HL-60 (cell line): ENCODE measurements at regions not wholly inside any gene's neighbourhood (a gene's known extent, or its start where the extent isn't known, plus 50 kb on each side); places are given as distances from the start of the nearest gene placed in this dataset.

Experiments
- GABPA ChIP-seq: IDR thresholded peaks from 2 replicates; pipeline ENCODE4 v1.6.1; 2012; ENCODE audit warnings: low read depth
- SPI1 ChIP-seq: IDR thresholded peaks from 2 replicates; pipeline ENCODE4 v1.6.1; 2012; ENCODE audit warnings: low read depth, mild to moderate bottlenecking, borderline replicate concordance
- TF ChIP-seq, protein P1 (sequence below): IDR thresholded peaks from one replicate; pipeline ENCODE4 v1.5.1; 2011; ENCODE audit warnings: low read length, control low read depth, inconsistent platforms; ENCODE audit not compliant: insufficient read depth

- TF ChIP-seq, protein P1, sequence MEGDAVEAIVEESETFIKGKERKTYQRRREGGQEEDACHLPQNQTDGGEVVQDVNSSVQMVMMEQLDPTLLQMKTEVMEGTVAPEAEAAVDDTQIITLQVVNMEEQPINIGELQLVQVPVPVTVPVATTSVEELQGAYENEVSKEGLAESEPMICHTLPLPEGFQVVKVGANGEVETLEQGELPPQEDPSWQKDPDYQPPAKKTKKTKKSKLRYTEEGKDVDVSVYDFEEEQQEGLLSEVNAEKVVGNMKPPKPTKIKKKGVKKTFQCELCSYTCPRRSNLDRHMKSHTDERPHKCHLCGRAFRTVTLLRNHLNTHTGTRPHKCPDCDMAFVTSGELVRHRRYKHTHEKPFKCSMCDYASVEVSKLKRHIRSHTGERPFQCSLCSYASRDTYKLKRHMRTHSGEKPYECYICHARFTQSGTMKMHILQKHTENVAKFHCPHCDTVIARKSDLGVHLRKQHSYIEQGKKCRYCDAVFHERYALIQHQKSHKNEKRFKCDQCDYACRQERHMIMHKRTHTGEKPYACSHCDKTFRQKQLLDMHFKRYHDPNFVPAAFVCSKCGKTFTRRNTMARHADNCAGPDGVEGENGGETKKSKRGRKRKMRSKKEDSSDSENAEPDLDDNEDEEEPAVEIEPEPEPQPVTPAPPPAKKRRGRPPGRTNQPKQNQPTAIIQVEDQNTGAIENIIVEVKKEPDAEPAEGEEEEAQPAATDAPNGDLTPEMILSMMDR = no peak
- TF ChIP-seq SPI1 = no peak
- no peak for TF ChIP-seq GABPA
Observed at GRCh38 chrX:20739038-20739745, 472.5 kb upstream of the RPS6KA3 start.
